Calu3 (cell line): ENCODE measurements at regions not wholly inside any gene's neighbourhood (a gene's known extent, or its start where the extent isn't known, plus 50 kb on each side); places are given as distances from the start of the nearest gene placed in this dataset.

Experiments
- BruUV-seq: library from RNA; stranded (reverse); fragments of 400-500 nt; replicated peaks from 2 replicates; lab custom pipeline; 2021; lab: Mats Ljungman, UMichigan
- CTCF ChIA-PET: fragments of 300-600 bp; sonication (Branson Sonifier 250); formaldehyde crosslinking; loops from one replicate; lab custom pipeline; 2022; ENCODE audit warnings: antibody characterized with exemption; lab: Charles Lee
- DNase-seq: peaks from one replicate; pipeline ENCODE4 v3.0.0; 2022
- H3K27ac Mint-ChIP-seq: one replicate; pipeline ENCODE4 v1.8.0; 2022; ENCODE audit warnings: mixed read lengths; ENCODE audit not compliant: unreplicated experiment
- H3K27me3 Mint-ChIP-seq: one replicate; pipeline ENCODE4 v1.8.0; 2022; ENCODE audit warnings: mixed read lengths; ENCODE audit not compliant: unreplicated experiment
- H3K36me3 Mint-ChIP-seq: one replicate; pipeline ENCODE4 v1.8.0; 2022; ENCODE audit warnings: mild to moderate bottlenecking, moderate library complexity, mixed read lengths; ENCODE audit not compliant: insufficient read depth, unreplicated experiment
- H3K4me1 Mint-ChIP-seq: one replicate; pipeline ENCODE4 v1.8.0; 2022; ENCODE audit warnings: mild to moderate bottlenecking, low read depth, mixed read lengths; ENCODE audit not compliant: unreplicated experiment
- H3K4me3 Mint-ChIP-seq: one replicate; pipeline ENCODE4 v1.8.0; 2022; ENCODE audit warnings: mild to moderate bottlenecking, low read depth, moderate library complexity, mixed read lengths; ENCODE audit not compliant: unreplicated experiment
- H3K9me3 Mint-ChIP-seq: one replicate; pipeline ENCODE4 v1.8.0; 2022; ENCODE audit warnings: low read depth, mixed read lengths; ENCODE audit not compliant: unreplicated experiment
- intact Hi-C: fragments of 100-400 bp; cut with micrococcal nuclease; formaldehyde crosslinking; loops from one replicate; pipeline ENCODE4 v1.10.0; 2022; ENCODE audit not compliant: unreplicated experiment
- TF ChIP-seq, protein P1 (sequence below): fragments of 200-600 bp; IDR thresholded peaks from one replicate; pipeline ENCODE4 v1.8.0; 2022; ENCODE audit warnings: antibody characterized with exemption; ENCODE audit not compliant: unreplicated experiment

DNA sequence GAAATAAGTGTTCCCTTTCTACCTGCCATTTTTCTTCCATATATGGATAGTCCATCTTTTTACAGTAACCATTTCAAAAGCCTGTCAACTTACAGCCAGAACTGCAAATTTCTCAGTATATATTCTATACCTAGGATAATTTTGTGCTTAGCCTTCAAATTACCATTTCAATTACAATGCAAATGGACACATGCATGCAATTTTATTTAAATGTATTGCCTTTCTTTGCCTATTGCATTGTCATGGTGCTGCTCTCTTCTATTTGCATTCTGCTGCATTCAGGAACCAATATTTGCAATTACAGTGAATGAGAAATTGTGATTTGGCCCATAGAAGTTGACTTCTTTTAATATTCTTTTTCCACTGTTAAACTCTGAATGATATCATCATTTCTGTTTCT lies 1753.4 kb upstream of the TENM3 start:
- H3K27ac Mint-ChIP-seq, result no peak overlapping the region
- H3K36me3 Mint-ChIP-seq, result no peaks in the 10 kb centered on the region
- DNase-seq, result no peak
- BruUV-seq, result no TSS peak
- CTCF ChIA-PET, result no interaction called here
- no peak overlapping the region for H3K4me3 Mint-ChIP-seq
- no peaks in the 10 kb centered on the region for H3K4me1 Mint-ChIP-seq
- H3K27me3 Mint-ChIP-seq, result no peaks in the 10 kb centered on the region
- H3K9me3 Mint-ChIP-seq, result no peaks in the 10 kb centered on the region
- intact Hi-C loops, result no loop called here
- TF ChIP-seq, protein P1, sequence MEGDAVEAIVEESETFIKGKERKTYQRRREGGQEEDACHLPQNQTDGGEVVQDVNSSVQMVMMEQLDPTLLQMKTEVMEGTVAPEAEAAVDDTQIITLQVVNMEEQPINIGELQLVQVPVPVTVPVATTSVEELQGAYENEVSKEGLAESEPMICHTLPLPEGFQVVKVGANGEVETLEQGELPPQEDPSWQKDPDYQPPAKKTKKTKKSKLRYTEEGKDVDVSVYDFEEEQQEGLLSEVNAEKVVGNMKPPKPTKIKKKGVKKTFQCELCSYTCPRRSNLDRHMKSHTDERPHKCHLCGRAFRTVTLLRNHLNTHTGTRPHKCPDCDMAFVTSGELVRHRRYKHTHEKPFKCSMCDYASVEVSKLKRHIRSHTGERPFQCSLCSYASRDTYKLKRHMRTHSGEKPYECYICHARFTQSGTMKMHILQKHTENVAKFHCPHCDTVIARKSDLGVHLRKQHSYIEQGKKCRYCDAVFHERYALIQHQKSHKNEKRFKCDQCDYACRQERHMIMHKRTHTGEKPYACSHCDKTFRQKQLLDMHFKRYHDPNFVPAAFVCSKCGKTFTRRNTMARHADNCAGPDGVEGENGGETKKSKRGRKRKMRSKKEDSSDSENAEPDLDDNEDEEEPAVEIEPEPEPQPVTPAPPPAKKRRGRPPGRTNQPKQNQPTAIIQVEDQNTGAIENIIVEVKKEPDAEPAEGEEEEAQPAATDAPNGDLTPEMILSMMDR, result no peak

DNA sequence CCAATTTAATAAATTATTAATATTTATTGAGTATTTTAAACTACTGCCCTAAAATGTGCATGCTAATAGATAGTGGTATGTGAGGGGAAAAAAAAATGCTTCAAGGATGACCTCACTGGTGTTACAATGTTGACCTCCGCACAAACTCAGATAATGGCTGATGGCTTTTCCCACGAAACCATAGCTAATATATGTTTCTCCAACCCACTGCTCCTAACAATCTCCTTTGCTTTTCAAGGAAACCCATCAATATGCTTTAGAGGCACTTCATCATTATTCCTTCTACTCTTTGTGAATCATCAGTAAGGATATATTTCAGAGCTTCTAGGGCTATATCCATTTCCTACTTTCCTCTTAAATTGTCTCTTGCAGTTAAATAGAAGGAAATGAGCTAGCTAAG lies 1752.0 kb upstream of the TENM3 start:
- Mint-ChIP-seq H3K27ac (no peak overlapping the region), H3K9me3 (no peaks in the 10 kb centered on the region), H3K4me3 (no peak overlapping the region), H3K4me1 (no peaks in the 10 kb centered on the region), H3K27me3 (no peaks in the 10 kb centered on the region), H3K36me3 (no peaks in the 10 kb centered on the region)
- CTCF ChIA-PET, result no interaction called here
- no peak for DNase-seq
- intact Hi-C loops, result no loop called here
- no TSS peak for BruUV-seq
- TF ChIP-seq, protein P1, result no peak

DNA sequence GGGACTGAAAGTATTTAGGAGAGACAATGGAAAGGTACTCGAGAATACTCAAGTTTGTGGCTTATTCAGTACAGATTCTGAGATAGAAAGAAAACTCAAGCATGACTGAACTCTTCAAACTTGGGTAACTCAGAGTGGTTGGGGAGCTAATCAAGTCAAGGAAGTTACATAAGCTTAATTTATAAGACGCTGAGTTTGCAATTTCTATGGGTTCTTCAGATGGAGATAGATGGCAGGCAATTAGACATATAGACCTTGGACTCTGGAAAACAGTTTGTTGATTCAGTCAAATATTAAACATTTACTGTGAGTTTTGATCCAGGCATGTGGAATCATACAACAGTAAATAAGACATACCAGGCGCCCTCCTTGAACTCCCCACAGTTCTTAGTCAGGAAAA lies 1749.9 kb upstream of the TENM3 start:
- intact Hi-C loops, result no loop called here
- no peak for DNase-seq
- Mint-ChIP-seq H3K9me3 (peaks cover 5% of the 10 kb centered on the region), H3K27me3 (no peaks in the 10 kb centered on the region), H3K4me1 (no peaks in the 10 kb centered on the region), H3K36me3 (no peaks in the 10 kb centered on the region), H3K27ac (no peak overlapping the region), H3K4me3 (no peak overlapping the region)
- TF ChIP-seq, protein P1, result no peak
- no TSS peak for BruUV-seq
- CTCF ChIA-PET, result no interaction called here

DNA sequence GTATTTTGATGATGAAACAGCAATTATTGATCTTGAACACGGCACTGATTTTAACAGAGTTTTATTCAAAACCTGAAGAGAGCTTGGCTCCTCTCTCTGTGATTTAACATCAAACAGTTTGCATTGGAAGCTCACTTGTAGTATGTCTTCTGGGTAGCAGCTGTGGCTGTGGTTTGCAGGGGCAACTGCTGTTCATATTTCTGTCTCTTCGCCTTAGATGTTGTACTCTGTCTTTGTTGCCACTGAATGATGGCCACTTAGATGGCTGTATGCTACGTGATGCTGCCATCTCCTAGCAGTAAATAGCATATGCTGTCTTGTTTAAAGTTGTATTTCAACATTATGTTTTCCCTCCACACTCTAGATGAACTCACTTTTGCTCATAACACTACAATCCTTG lies 1743.0 kb upstream of the TENM3 start:
- Mint-ChIP-seq H3K36me3 (no peaks in the 10 kb centered on the region), H3K4me1 (no peaks in the 10 kb centered on the region), H3K4me3 (no peak overlapping the region), H3K9me3 (peaks cover 5% of the 10 kb centered on the region), H3K27ac (no peak overlapping the region), H3K27me3 (no peaks in the 10 kb centered on the region)
- no TSS peak for BruUV-seq
- DNase-seq, result no peak
- TF ChIP-seq, protein P1, result no peak
- intact Hi-C loops, result loop anchor here (5.0 kb wide), 1 partner anchor 297 kb away; no protein-coding TSS in a partner anchor
- CTCF ChIA-PET, result no interaction called here
